Ovary (tissue), 3 donors: ENCODE measurements at regions not wholly inside any gene's neighbourhood (a gene's known extent, or its start where the extent isn't known, plus 50 kb on each side); places are given as distances from the start of the nearest gene placed in this dataset.

Experiments used
- EP300 ChIP-seq: sonication (generic); formaldehyde crosslinking; IDR thresholded peaks from one replicate; pipeline ENCODE4 v1.6.1; 2017; ENCODE audit warnings: antibody characterized with exemption
- POLR2A ChIP-seq: fragments of 450-650 bp; IDR thresholded peaks from one replicate; pipeline ENCODE4 v1.6.1; 2017; ENCODE audit warnings: antibody characterized with exemption, mild to moderate bottlenecking, moderate library complexity
- TF ChIP-seq, protein P1 (sequence below), 3 donors: fragments of 450-650 bp in 2 of 3; fragments of 200-600 bp in 1 of 3; IDR thresholded peaks; one replicate each; pipeline versions ENCODE4 v1.5.1 to v1.8.0; 2016 to 2022; ENCODE audit warnings: antibody characterized with exemption in 3 of 3, mild to moderate bottlenecking in 1 of 3
- donor health status: DM: no; HTN: no; CAD: no.

DNA sequence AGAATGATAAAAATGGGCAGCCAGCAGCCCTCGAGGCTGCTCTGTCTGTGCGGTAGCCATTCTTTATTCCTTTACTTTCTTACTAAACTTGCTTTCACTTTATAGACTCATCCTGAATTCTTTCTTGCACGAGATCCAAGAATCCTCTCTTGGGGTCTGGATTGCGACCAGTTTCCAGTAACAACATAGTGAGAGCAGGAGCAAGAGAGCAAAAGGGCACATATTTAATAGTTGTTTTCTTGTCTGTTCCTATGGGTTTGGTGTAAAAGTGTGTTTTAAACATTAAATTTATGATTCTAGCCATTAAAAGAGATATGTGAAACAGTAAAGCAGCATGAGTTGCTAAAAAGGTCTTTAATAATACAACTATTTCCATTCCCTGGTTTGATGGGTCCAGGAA is 78.8 kb upstream of the OPRM1 start:
- TF ChIP-seq, protein P1, sequence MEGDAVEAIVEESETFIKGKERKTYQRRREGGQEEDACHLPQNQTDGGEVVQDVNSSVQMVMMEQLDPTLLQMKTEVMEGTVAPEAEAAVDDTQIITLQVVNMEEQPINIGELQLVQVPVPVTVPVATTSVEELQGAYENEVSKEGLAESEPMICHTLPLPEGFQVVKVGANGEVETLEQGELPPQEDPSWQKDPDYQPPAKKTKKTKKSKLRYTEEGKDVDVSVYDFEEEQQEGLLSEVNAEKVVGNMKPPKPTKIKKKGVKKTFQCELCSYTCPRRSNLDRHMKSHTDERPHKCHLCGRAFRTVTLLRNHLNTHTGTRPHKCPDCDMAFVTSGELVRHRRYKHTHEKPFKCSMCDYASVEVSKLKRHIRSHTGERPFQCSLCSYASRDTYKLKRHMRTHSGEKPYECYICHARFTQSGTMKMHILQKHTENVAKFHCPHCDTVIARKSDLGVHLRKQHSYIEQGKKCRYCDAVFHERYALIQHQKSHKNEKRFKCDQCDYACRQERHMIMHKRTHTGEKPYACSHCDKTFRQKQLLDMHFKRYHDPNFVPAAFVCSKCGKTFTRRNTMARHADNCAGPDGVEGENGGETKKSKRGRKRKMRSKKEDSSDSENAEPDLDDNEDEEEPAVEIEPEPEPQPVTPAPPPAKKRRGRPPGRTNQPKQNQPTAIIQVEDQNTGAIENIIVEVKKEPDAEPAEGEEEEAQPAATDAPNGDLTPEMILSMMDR (IDR thresholded peaks at IDR 0.05), result no peak
- TF ChIP-seq POLR2A (no peak), EP300 (no peak)
